Body of pancreas (tissue), 4 donors: ENCODE measurements at regions not wholly inside any gene's neighbourhood (a gene's known extent, or its start where the extent isn't known, plus 50 kb on each side); places are given as distances from the start of the nearest gene placed in this dataset.

Experiments
- CTCF ChIP-seq, 7 experiments: fragments of 450-650 bp in 4 of 7; fragments of 200-600 bp in 3 of 7; sonication (generic) in 3 of 7; IDR thresholded peaks; one replicate each; pipeline ENCODE4 v1.5.1; 2016 to 2019; ENCODE audit warnings: antibody characterized with exemption in 7 of 7
- POLR2A ChIP-seq, 3 donors: fragments of 450-650 bp; IDR thresholded peaks; one replicate each; pipeline ENCODE4 v1.6.1; 2016; ENCODE audit warnings: antibody characterized with exemption in 3 of 3, mild to moderate bottlenecking in 2 of 3

GRCh38 chr15:39285071-39285470 is 295.8 kb upstream of the THBS1 start:
- TF ChIP-seq CTCF (IDR thresholded peaks at IDR 0.05), result no peak
- no peak for TF ChIP-seq POLR2A (IDR thresholded peaks at IDR 0.05)
